Esophagus muscularis mucosa (tissue), 4 donors: ENCODE measurements at regions not wholly inside any gene's neighbourhood (a gene's known extent, or its start where the extent isn't known, plus 50 kb on each side); places are given as distances from the start of the nearest gene placed in this dataset.

Experiments
- EP300 ChIP-seq: sonication (generic); formaldehyde crosslinking; IDR thresholded peaks from one replicate; pipeline ENCODE4 v1.6.1; 2017; ENCODE audit warnings: antibody characterized with exemption
- POLR2A ChIP-seq: fragments of 450-650 bp; IDR thresholded peaks from one replicate; pipeline ENCODE4 v1.6.1; 2017; ENCODE audit warnings: antibody characterized with exemption, moderate library complexity, mild to moderate bottlenecking, low read depth
- TF ChIP-seq, protein P1 (sequence below), 3 experiments: fragments of 200-600 bp in 2 of 3; fragments of 450-650 bp in 1 of 3; sonication (generic) in 2 of 3; IDR thresholded peaks; one replicate each; pipeline ENCODE4 v1.5.1; 2017 to 2019; ENCODE audit warnings: antibody characterized with exemption in 3 of 3, mild to moderate bottlenecking in 2 of 3, moderate library complexity in 1 of 3

DNA sequence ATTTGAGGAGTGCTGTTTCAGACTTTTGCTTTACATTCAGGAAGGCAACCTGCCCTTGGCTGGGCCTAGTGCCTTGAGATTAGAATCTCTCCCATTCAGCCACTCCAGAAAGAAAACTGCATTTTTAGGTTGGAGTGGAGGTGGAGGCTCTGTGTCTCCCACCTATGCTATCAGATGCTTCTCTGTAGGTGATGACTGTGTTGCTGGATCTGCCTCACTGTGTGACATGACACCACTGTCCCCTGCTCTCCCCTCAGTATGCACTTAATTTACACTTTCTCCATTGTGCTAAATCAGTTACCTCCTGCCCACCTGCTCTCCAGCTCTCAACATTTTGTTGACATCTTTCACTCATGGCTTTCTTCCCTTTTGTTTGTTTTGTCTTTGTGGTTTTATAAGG, 265.8 kb downstream of the TENT4A start:
- TF ChIP-seq EP300, result no peak
- TF ChIP-seq, protein P1, sequence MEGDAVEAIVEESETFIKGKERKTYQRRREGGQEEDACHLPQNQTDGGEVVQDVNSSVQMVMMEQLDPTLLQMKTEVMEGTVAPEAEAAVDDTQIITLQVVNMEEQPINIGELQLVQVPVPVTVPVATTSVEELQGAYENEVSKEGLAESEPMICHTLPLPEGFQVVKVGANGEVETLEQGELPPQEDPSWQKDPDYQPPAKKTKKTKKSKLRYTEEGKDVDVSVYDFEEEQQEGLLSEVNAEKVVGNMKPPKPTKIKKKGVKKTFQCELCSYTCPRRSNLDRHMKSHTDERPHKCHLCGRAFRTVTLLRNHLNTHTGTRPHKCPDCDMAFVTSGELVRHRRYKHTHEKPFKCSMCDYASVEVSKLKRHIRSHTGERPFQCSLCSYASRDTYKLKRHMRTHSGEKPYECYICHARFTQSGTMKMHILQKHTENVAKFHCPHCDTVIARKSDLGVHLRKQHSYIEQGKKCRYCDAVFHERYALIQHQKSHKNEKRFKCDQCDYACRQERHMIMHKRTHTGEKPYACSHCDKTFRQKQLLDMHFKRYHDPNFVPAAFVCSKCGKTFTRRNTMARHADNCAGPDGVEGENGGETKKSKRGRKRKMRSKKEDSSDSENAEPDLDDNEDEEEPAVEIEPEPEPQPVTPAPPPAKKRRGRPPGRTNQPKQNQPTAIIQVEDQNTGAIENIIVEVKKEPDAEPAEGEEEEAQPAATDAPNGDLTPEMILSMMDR (IDR thresholded peaks at IDR 0.05), result no peak
- TF ChIP-seq POLR2A, result no peak
